Urothelium cell line (cell line): ENCODE measurements at regions not wholly inside any gene's neighbourhood (a gene's known extent, or its start where the extent isn't known, plus 50 kb on each side); places are given as distances from the start of the nearest gene placed in this dataset.
A peak's percentile ranks its signal among the peaks of the same experiment; 100 is the strongest.

Experiments
- DNase-seq: peaks from one replicate; pipeline ENCODE4 v3.0.0; 2011; ENCODE audit warnings: low spot score, mixed read lengths
- FAIRE-seq: peaks from 2 replicates; lab custom pipeline; 2011; peaks lifted over from hg19 to GRCh38; lab: Jason Lieb, UNC

DNA sequence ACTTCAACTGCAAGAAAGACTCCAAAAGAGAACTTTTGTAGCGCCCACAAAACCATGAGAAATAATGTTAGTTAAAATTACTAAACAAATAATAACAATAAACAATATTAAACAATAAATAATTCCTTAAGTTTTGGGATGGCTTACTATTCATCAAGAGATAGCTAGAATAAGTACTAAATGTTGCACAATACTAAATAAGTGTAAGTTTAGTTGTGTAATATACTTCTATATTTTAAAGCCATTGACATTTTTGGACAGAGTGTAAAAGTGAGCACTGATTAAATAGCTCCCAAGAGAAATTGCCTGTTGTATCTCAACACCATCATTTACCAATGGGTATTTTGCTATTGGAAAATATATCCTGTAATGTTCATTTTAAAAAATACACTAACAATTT is 166.7 kb downstream of the ALG10 start:
- FAIRE-seq (no peak), DNase-seq (no peak)

GRCh38 chr12:34190054-34190453 is 167.8 kb downstream of the ALG10 start:
- FAIRE-seq (no peak), DNase-seq (no peak)

- DNase-seq (no peak), FAIRE-seq (no peak)
These were observed 176.6 kb downstream of the ALG10 start for GRCh38 chr12:34198924-34199323.

DNA sequence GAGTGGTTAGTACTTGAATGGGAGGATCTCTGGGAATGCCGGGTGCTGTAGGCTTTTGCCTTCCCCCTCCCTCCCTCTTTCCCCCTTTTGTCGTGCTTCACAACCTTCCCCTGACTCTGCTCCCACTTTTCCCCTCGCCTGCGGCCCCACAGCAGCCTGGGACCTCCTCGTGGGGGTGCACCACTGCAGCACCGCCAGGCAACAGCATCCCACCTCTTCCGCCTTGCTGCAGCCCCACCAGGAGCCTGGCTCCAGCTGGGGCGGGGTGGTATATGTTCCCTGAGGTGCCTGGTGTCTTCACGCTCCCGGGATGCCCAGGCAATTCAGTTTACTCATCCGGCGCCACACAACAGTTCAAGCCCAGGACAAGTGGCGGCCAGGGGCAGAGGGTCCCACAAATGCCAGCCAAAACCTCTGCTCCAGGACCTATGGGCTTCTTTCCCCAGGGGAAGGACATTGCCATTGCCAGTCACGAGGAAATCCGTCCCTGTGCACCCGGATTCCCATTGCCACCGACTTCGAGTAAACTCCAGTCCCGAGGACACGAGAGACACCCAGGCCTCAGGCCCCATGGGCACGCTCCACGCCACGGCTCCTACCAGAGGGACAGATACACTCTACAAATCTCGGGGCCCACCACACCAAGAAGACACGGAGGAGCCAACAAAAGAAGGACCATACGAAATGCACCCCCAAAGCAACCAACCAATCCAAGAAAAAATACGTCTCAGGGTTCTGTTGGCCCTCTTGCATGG is 181.7 kb downstream of the ALG10 start:
- FAIRE-seq (no peak), DNase-seq (no peak)

DNA sequence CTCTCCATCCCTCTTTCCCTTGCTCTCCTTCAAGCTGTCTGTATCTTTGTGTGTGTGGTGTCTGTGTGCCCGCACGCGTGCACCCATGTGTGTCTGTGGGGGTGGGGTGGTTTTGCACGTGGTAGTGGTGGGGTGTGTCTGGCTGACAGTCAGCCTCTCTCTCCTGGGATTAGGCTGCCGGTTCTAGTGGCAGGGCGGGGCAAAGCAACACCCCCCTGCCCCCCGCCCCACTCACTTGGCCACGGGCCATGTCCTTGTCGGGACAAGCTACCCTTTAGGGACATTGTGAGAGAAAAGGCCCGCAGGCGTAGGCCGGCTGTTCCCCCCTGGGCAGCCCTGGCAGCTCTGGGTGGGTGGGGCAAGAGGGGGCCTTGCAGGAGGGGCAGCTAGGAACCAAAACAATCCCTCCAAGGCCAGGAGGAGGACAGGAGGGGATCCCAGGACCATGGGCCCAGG is 182.6 kb downstream of the ALG10 start:
- FAIRE-seq (peak; percentile 37), DNase-seq (no peak)

DNA sequence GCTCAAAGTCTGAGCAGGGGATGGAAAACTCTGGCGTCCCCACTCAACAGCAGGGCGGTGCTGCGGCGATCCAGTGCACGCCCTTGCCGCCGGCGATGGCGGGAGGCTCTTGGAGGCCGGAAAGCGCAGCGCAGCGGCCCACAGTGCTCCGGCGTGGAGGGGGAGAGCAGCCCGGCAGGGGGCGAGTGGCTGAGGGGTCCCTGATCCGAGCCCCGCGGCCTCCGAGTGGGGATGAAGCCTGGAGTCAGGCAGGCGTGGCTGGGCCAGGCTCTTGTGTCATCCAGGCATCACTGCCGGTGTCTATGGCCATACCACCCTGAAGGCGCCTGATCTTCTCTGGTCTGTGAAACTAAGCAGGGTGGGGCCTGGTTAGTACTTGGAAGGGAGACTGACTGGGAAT is 183.1 kb downstream of the ALG10 start:
- FAIRE-seq = no peak
- DNase-seq = no peak

- no peak for FAIRE-seq
These were observed 183.9 kb downstream of the ALG10 start for GRCh38 chr12:34206061-34206785.

GRCh38 chr12:34207858-34208257 is 185.6 kb downstream of the ALG10 start:
- FAIRE-seq = no peak

More at GRCh38 chr12:34206061-34206785, 183.9 kb downstream of the ALG10 start:
- no peak for DNase-seq

DNA sequence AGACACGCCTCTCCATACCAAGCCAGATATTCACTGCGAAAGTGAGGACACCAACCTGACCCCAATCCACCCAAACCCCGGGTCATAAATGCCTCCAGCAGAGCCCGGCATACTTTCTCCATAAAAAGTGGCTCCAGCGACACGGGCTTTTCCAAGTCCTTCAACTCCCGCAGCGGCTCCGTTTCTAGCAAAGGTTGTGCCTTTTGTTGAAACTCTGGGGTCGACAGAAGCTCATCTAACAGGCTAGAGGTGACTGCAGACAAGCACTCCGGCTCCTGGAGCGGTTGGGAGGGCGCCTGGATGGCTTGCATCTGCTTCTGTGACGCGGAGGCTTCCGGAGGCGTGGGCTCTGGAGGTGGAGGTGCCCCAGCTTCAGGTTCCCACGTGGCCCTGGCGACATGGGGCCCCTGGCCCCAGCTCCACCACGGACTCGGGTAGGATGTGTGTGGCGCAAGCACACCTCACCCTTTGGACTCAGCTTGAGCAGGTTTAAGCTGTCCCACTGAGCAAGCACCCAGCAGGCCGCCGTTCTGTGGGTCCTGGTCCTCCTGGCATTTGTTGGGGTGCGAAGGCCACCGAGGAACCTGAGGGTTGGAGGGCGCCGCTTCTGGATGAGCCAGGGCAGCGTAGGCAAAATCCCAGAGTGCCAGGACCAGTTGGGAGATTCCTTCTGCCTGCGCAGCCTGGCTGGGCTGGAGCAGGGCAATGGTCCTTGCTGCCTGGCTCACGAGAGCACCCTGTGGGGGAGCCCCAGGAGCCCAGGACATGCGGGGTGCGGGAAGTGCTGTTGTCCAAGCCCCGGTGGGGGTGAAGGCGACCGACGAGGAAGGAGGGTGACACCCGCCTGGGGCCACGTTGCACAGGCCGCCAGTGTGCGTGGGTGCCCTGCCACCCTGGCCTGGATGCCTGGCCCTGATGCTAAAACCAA is 186.3 kb downstream of the ALG10 start:
- DNase-seq (no peak), FAIRE-seq (peak; percentile 86)

More at GRCh38 chr12:34207858-34208257, 185.6 kb downstream of the ALG10 start:
- no peak for DNase-seq

- FAIRE-seq = peak; percentile 55
These were observed 187.1 kb downstream of the ALG10 start for GRCh38 chr12:34209259-34209835.

DNA sequence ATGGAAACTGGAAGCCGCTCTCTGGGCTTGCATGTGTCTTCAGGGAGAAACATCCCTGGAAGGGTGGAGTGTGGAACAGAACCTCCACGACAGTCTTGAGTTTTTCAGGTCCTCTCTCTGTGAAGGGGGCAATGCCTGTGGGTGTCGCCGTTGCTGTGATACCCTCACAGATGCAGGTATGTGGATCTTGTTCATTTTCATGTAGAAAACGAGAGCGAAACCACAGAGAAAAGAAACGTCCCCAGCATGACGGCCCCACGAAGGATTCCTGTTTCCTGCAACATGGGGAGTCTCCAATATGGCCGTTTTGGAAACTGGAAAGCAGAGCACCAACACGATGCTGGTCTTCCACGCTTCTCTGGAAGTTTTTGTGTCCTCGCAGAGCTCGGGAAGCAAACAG is 187.9 kb downstream of the ALG10 start:
- no peak for DNase-seq
- no peak for FAIRE-seq

More at GRCh38 chr12:34209259-34209835, 187.1 kb downstream of the ALG10 start:
- DNase-seq = no peak

DNA sequence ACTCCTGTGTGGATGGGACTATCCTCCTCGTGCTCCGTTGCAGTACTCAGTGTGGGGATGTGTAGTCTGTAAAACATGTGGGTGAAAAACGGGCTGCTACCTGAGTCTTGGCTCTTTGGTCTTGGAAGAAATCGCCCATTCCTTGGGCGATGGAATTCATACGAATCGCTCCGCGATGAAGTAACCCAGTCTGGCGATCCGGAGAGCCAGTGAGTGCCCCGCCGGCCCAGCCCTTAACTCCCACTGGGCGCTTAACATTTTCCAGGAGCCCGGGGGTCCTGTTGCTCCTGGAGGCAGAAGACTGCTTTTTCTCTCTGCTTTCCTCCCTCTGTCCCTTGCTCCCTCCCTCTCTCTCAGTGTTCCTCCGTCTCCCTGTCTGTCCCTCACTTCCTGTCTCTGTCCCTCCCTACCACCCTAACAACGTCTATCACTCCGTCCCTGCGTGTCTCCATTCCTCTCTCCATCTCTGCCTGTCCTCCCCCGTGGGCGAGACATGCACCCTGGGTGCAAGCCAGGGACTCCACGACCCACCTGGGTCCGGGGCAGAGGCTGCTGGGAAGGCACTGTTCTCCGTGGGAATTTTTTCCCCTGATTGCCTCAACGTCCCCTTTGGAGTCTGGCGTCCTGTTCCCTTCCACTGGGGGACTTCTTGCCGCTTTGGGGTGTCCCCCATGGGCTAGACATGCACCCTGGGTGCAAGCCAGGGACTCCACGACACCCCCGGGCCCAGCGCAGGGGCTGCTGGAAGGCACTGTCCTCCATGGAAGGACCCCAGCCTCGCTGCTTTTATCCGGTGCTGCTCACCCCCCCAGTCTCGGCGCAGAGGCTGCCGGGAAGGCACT is 188.6 kb downstream of the ALG10 start:
- DNase-seq (no peak), FAIRE-seq (no peak)

GRCh38 chr12:34212651-34213050 is 190.4 kb downstream of the ALG10 start:
- no peak for DNase-seq
- FAIRE-seq = no peak

DNA sequence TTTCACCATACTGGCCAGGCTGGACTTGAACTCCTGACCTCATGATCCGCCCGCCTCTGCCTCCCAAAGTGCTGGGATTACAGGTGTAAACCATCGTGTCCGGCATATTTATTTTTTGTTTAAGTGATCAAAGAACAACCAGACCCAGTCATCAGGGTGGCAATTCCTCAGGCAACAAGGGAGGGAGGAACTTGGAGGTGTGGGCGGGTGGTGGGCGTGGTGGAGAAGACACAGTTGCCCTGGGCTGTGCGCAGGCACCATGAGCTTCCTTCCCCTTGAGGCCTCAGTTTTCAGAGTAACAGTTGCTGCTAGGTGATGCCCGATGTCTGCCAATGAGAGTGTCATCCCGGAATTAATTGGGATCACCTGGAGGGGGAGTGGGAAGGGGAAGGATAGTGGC is 191.7 kb downstream of the ALG10 start:
- DNase-seq (no peak), FAIRE-seq (no peak)

DNA sequence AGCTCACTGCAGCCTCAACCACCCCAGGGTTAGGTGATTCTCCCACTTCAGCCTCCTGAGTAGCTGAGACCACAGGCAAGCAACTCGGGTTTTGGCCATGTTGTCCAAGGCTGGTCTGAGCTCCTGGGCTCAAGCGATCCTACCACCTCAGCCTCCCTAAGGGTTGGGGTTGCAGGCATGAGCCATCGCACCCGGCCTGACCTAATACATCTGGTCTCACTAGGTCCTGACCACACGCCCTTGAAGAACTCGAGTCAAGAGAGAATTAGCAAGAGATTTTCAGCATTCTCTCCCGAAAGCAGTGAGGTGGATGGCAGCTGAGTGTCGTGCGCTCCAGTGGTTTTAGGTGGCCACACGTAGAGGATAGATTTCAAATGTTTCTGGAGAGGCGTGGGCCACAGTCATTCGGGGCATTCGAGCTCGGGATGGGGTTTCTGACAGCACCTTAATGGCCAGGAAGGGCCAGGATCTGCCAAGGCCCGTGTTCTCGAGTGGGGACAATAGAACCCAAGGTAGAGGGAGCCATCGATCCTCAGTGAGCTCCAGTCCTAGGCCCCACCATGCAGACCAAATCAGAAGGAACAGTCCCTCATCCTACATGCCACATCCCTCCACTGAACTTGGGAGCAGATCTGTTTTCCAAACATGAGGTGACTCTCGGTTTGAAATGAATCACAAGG is 193.1 kb downstream of the ALG10 start:
- no peak for DNase-seq
- no peak for FAIRE-seq

GRCh38 chr12:34215893-34216285 is 193.6 kb downstream of the ALG10 start:
- DNase-seq = no peak
- FAIRE-seq = no peak

DNA sequence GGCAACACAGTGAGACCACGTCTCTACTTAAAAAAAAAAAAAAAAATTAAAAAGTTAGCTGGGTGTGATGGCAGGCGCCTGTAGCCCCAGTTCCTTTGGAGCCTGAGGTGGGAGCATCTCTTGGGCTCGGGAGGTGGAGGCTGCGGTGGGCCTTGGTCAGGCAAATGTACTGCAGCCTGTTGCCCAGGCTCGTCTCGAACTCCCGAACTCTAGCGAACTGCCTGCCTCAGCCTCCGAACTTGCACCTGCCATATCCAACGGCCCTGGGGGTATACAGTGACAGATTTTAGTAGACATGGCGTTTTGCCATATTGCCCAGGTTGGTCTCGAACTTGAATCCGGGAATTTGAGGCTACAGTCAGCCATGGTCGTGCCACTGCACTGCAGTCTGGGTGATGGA is 195.4 kb downstream of the ALG10 start:
- FAIRE-seq (no peak), DNase-seq (no peak)

DNA sequence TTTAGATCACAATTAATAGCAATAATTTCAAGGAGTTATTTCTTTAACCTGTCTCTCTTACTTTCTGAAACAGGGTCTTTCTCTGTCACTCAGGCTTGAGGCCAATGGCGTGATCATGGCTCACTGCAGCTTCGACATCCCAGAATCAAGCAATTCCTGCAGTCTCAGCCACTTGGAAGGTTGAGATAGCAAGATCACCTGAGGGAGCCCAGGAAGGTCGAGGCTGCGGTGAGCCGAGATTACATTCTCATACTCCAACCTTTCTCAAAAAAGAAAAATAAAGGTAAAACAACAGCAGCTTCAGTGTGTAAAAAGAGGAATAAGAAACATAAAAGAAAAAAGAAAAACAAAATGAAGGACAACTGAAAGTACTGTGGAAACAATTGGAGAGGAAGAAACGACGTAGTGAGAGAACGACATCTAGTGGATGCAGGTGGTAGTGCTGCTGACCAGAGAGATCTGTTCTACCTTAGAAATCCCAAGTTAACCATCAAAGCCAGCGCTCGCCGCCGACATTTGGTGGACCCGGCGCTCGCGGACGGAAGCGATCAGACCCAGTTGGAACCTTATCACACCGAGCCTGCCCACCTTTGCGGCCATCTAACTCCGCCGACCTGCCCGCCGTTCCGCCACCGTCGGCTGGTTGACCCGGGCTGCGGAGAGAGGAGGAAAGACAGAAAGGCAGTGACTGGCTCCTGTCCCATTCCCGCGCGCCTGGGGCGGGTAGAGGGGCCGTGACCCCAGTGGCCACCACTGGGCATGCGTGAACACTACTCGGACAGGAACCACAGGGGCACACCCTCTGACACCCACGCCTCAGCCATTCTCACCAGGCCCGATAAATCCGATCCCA is 196.1 kb downstream of the ALG10 start:
- no peak for FAIRE-seq

More for the DNA sequence above, 196.1 kb downstream of the ALG10 start:
- peak; percentile 76 for DNase-seq
